ENCODE measurements at regions not wholly inside any gene's neighbourhood (a gene's known extent, or its start where the extent isn't known, plus 50 kb on each side); places are given as distances from the start of the nearest gene placed in this dataset.

GRCh38 chr7:156168434-156168833 lies 356.2 kb upstream of the SHH start:
- TF ChIP-seq YY1 (IDR thresholded peaks at IDR 0.05; ENCODE audit: insufficient read depth, insufficient read length) = no peak
- TF ChIP-seq ZNF274 (IDR thresholded peaks at IDR 0.05; ENCODE audit: low read depth, low read length) = no peak
- TF ChIP-seq SUZ12 (IDR thresholded peaks at IDR 0.05; ENCODE audit: extremely low read depth, insufficient read depth, insufficient read length) = no peak
